KMS-11 (cell line): ENCODE measurements at regions not wholly inside any gene's neighbourhood (a gene's known extent, or its start where the extent isn't known, plus 50 kb on each side); places are given as distances from the start of the nearest gene placed in this dataset.

ENCODE experiments used
- H2AFZ ChIP-seq: fragments of 200-600 bp; sonication (generic); 2 replicates; pipeline ENCODE4 v1.6.1; 2016; ENCODE audit warnings: antibody characterized with exemption, mixed run types, low read depth
- H3K27ac ChIP-seq: fragments of 200-600 bp; sonication (generic); 2 replicates; pipeline ENCODE4 v1.6.1; 2016; ENCODE audit warnings: mild to moderate bottlenecking, mixed run types
- H3K27me3 ChIP-seq: fragments of 200-600 bp; sonication (generic); 2 replicates; pipeline ENCODE4 v1.6.1; 2017; ENCODE audit warnings: mild to moderate bottlenecking, low read depth, mixed run types, moderate library complexity; ENCODE audit not compliant: insufficient read depth
- H3K36me3 ChIP-seq: fragments of 200-600 bp; sonication (generic); 2 replicates; pipeline ENCODE4 v1.6.1; 2017; ENCODE audit warnings: mild to moderate bottlenecking, mixed run types; ENCODE audit not compliant: insufficient read depth
- H3K4me1 ChIP-seq: fragments of 200-600 bp; sonication (generic); 2 replicates; pipeline ENCODE4 v1.6.1; 2016; ENCODE audit warnings: mild to moderate bottlenecking, low read depth, mixed run types; ENCODE audit not compliant: poor library complexity, severe bottlenecking
- H3K4me2 ChIP-seq: fragments of 200-600 bp; sonication (generic); 2 replicates; pipeline ENCODE4 v1.7.0; 2016; ENCODE audit warnings: mild to moderate bottlenecking, mixed run types
- H3K4me3 ChIP-seq: fragments of 200-600 bp; sonication (generic); IDR thresholded peaks from 2 replicates; pipeline ENCODE4 v1.6.1; 2017; ENCODE audit warnings: low read depth, low read length, mixed read lengths; ENCODE audit not compliant: insufficient read depth
- H3K79me2 ChIP-seq: fragments of 200-600 bp; sonication (generic); 2 replicates; pipeline ENCODE4 v1.6.1; 2016; ENCODE audit warnings: low read depth, mixed run types; ENCODE audit not compliant: insufficient read depth
- H3K9ac ChIP-seq: fragments of 200-600 bp; sonication (generic); 2 replicates; pipeline ENCODE4 v1.6.1; 2016; ENCODE audit warnings: mild to moderate bottlenecking, mixed run types
- H4K20me1 ChIP-seq: fragments of 200-600 bp; sonication (generic); 2 replicates; pipeline ENCODE4 v1.6.1; 2016; ENCODE audit warnings: mild to moderate bottlenecking, mixed run types; ENCODE audit not compliant: insufficient read depth
- CTCF ChIP-seq: fragments of 200-600 bp; sonication (generic); conservative IDR thresholded peaks from 2 replicates; pipeline ENCODE4 v1.6.1; 2017; ENCODE audit warnings: low read depth, mild to moderate bottlenecking, antibody characterized with exemption, low read length, moderate library complexity, mixed read lengths

DNA sequence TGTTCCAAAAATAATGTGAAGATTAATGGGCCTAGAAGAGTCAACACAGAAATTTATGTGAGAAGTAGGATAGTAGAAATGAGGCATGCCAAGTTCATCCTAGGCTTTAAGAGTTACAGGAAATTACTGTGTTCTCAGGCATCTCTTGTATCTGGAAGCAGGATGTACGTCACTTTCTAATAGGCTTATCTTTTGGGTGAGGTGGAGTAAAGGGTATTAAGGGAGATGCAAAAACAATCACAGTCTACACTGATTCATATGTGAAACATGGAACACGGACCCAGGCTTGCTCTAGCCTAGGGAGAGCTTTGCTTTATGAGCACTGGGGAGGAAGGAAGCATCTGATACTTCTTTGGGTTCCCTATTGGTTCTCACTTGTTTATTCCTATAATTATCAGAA, 84.5 kb upstream of the RGS4 start:
- Histone ChIP-seq H2AFZ (no peak overlapping the region), H3K36me3 (no peaks in the 10 kb centered on the region), H3K79me2 (no peaks in the 10 kb centered on the region), H3K9ac (no peak overlapping the region), H3K27ac (no peak overlapping the region), H3K4me2 (no peak overlapping the region), H3K4me3 (no peak overlapping the region), H4K20me1 (no peaks in the 10 kb centered on the region), H3K27me3 (no peaks in the 10 kb centered on the region), H3K4me1 (no peaks in the 10 kb centered on the region)
- no peak for TF ChIP-seq CTCF

- no peaks in the 10 kb centered on the region for H3K36me3 ChIP-seq
- no peak for TF ChIP-seq CTCF
- H3K27ac ChIP-seq = no peak overlapping the region
- H2AFZ ChIP-seq = no peak overlapping the region
- no peak overlapping the region for H3K4me3 ChIP-seq
- H3K27me3 ChIP-seq = no peaks in the 10 kb centered on the region
- no peaks in the 10 kb centered on the region for H3K4me1 ChIP-seq
- no peak overlapping the region for H3K9ac ChIP-seq
- H3K79me2 ChIP-seq = no peaks in the 10 kb centered on the region
- H4K20me1 ChIP-seq = no peaks in the 10 kb centered on the region
- no peak overlapping the region for H3K4me2 ChIP-seq
Observed at GRCh38 chr1:162983671-162984425, 85.3 kb upstream of the RGS4 start.

- Histone ChIP-seq H3K79me2 (no peaks in the 10 kb centered on the region), H4K20me1 (no peaks in the 10 kb centered on the region), H3K36me3 (no peaks in the 10 kb centered on the region), H3K9ac (no peak overlapping the region), H3K4me2 (no peak overlapping the region), H2AFZ (no peak overlapping the region), H3K27me3 (no peaks in the 10 kb centered on the region), H3K27ac (no peak overlapping the region), H3K4me3 (no peak overlapping the region), H3K4me1 (no peaks in the 10 kb centered on the region)
- TF ChIP-seq CTCF = no peak
Observed at GRCh38 chr1:162982364-162982763, 86.8 kb upstream of the RGS4 start.

GRCh38 chr1:162977944-162978568, 91.1 kb upstream of the RGS4 start:
- no peaks in the 10 kb centered on the region for H3K79me2 ChIP-seq
- H2AFZ ChIP-seq = no peak overlapping the region
- no peaks in the 10 kb centered on the region for H3K27me3 ChIP-seq
- no peaks in the 10 kb centered on the region for H3K36me3 ChIP-seq
- H3K4me1 ChIP-seq = peaks cover 29% of the 10 kb centered on the region
- TF ChIP-seq CTCF = no peak
- no peaks in the 10 kb centered on the region for H4K20me1 ChIP-seq
- H3K4me3 ChIP-seq = no peak overlapping the region
- no peak overlapping the region for H3K27ac ChIP-seq
- no peak overlapping the region for H3K4me2 ChIP-seq
- no peak overlapping the region for H3K9ac ChIP-seq
